WERI-Rb-1 (cell line): ENCODE measurements at regions not wholly inside any gene's neighbourhood (a gene's known extent, or its start where the extent isn't known, plus 50 kb on each side); places are given as distances from the start of the nearest gene placed in this dataset.

ENCODE experiments used
- DNase-seq: peaks from one replicate; pipeline ENCODE4 v3.0.0-alpha.2; 2020
- H3K27ac ChIP-seq: fragments of 250-450 bp; sonication (Bioruptor Pico); 2 replicates; pipeline ENCODE4 v1.5.1; 2020; ENCODE audit warnings: mild to moderate bottlenecking, moderate library complexity
- H3K27me3 ChIP-seq: fragments of 250-450 bp; sonication (Bioruptor Pico); 2 replicates; pipeline ENCODE4 v1.5.1; 2021; ENCODE audit warnings: mild to moderate bottlenecking, low read depth, moderate library complexity; ENCODE audit not compliant: insufficient read depth, severe bottlenecking
- H3K36me3 ChIP-seq: fragments of 250-450 bp; sonication (Bioruptor Pico); 2 replicates; pipeline ENCODE4 v1.5.1; 2020; ENCODE audit warnings: mild to moderate bottlenecking, moderate library complexity
- H3K4me3 ChIP-seq: 2 replicates; pipeline ENCODE4 v1.5.1; 2011; ENCODE audit warnings: low read depth, mild to moderate bottlenecking, control low read depth, low read length
- H3K9me3 ChIP-seq: fragments of 250-450 bp; sonication (Bioruptor Pico); 2 replicates; pipeline ENCODE4 v1.5.1; 2021; ENCODE audit warnings: mild to moderate bottlenecking, moderate library complexity; ENCODE audit not compliant: severe bottlenecking
- CTCF ChIP-seq: IDR thresholded peaks from 2 replicates; pipeline ENCODE4 v1.5.1; 2011; ENCODE audit warnings: low read depth, mild to moderate bottlenecking, control low read depth, inconsistent platforms, low read length

DNA sequence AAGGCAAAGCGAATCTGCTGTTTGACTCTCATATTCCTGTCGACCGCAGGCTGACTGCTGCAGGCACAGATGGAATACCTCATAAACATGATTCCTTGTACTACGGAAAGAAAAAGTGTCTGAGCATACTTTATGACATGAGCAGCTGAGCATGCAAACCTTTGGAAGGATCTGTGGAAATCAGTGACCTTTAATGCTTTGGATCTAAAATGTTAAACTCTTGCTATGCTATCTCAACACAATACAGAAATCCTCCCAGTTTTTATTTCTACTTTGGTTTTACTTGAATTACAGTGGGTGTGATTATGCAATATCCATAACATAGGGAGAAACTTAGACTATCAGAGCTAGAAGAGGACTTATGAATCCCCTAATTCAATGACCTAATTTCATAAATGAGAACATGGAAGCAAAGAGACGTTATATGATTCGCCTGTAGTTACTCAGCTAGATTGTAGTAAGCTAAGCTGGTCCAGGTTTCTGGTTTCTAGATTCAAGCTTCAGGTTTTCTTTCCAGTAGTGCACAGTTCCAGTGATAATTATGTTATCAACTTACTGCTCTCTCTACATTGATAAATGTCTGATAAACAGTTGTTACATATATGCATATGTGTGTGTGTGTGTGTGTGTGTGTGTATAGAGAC, 127.6 kb upstream of the GBE1 start:
- Histone ChIP-seq H3K27me3 (no peaks in the 10 kb centered on the region), H3K36me3 (no peaks in the 10 kb centered on the region), H3K4me3 (no peak overlapping the region), H3K27ac (no peak overlapping the region), H3K9me3 (no peaks in the 10 kb centered on the region)
- TF ChIP-seq CTCF = no peak
- no peak for DNase-seq

DNA sequence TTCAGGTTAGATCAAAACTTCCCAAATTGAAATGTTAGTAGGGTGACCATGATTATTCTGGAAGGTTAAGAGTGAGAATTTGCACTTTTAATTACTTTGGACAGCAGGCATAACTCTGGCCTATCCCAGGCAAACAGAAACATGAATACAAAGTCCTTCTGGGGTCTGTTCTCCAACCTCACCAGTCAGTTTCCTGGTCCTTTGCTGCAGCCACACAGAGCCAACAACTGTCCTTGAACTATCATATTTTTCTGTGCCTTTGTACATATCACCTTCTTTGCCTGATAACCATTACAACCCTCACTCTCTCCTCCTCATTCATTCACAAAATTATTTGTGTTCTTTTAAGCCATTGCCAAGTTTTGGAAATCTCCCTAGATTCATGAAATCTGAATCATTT, 126.0 kb upstream of the GBE1 start:
- Histone ChIP-seq H3K9me3 (no peaks in the 10 kb centered on the region), H3K27me3 (no peaks in the 10 kb centered on the region)

GRCh38 chr3:81886081-81886480, 124.6 kb upstream of the GBE1 start:
- no peaks in the 10 kb centered on the region for H3K27me3 ChIP-seq
- no peak for TF ChIP-seq CTCF
- H3K9me3 ChIP-seq = no peaks in the 10 kb centered on the region
- no peaks in the 10 kb centered on the region for H3K36me3 ChIP-seq
- no peak overlapping the region for H3K4me3 ChIP-seq
- no peak for DNase-seq
- no peak overlapping the region for H3K27ac ChIP-seq

More for the DNA sequence above, 126.0 kb upstream of the GBE1 start:
- H3K27ac ChIP-seq = no peak overlapping the region
- DNase-seq = no peak
- no peaks in the 10 kb centered on the region for H3K36me3 ChIP-seq
- H3K4me3 ChIP-seq = no peak overlapping the region
- no peak for TF ChIP-seq CTCF

DNA sequence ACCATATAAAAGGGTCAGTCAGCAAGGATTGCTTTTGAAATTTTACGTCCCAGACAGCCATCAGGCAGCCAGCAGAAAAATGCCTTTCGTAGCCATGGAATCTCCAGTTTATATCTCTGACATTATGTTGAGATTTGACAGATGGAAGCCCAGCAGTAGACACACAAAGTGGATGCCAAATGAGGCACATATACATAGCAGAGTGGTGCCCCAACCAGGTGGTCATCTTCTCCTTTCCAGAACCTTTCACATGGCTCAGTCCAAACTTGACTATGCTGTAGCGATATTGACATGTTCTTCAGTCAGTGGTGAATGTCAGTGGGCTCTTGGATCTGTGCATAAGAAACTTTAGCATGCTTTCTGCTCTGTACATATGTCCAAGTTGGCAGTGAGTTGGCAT, 123.3 kb upstream of the GBE1 start:
- TF ChIP-seq CTCF = no peak
- no peak for DNase-seq
- H3K36me3 ChIP-seq = no peaks in the 10 kb centered on the region
- no peaks in the 10 kb centered on the region for H3K27me3 ChIP-seq
- no peak overlapping the region for H3K27ac ChIP-seq
- H3K9me3 ChIP-seq = no peaks in the 10 kb centered on the region
- H3K4me3 ChIP-seq = no peak overlapping the region

DNA sequence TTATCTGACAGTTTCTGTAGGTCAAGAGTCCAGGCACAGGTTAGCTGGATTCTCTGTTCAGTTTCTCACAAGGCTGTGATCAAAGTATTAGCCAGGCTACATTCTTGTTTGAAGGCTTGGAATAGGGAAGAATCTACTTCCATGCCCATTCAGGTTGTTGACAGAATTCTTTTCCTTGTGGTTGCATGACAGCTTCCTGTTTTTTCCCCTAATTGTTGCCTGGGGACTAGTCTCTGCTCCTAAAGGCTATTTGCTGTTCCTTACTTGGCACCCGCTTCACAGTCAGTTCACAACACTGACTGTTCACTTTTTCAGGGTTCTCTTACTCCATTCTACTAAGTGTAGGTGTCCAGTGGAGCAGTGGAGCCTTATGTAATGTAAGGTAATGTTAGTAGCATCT, 115.4 kb upstream of the GBE1 start:
- no peak for DNase-seq
- no peaks in the 10 kb centered on the region for H3K27me3 ChIP-seq
- H3K9me3 ChIP-seq = no peaks in the 10 kb centered on the region
- no peak overlapping the region for H3K4me3 ChIP-seq
- no peaks in the 10 kb centered on the region for H3K36me3 ChIP-seq
- no peak for TF ChIP-seq CTCF
- no peak overlapping the region for H3K27ac ChIP-seq

- no peak for TF ChIP-seq CTCF
- Histone ChIP-seq H3K36me3 (no peaks in the 10 kb centered on the region), H3K27me3 (no peaks in the 10 kb centered on the region), H3K4me3 (no peak overlapping the region), H3K27ac (no peak overlapping the region), H3K9me3 (no peaks in the 10 kb centered on the region)
- DNase-seq = no peak
These were observed 113.3 kb upstream of the GBE1 start for GRCh38 chr3:81874738-81875137.
